K562 (cell line): ENCODE measurements at regions not wholly inside any gene's neighbourhood (a gene's known extent, or its start where the extent isn't known, plus 50 kb on each side); places are given as distances from the start of the nearest gene placed in this dataset.

ENCODE experiments used
- ATAC-seq: fragments of 200-7000 bp; cut with Tn5 transposase; 3 replicates; pipeline ENCODE4 v1.9.1; 2020; ENCODE audit warnings: moderate library complexity
- BruUV-seq: library from RNA; stranded (reverse); fragments of 400-500 nt; replicated peaks from 2 replicates; lab custom pipeline; 2021; lab: Mats Ljungman, UMichigan
- CTCF ChIA-PET: fragments of 300-600 bp; formaldehyde crosslinking; extraction: SDS; loops from one replicate; lab custom pipeline; 2021; ENCODE audit warnings: low intra/inter-chr PET ratio; lab: Yijun Ruan, JAX
- POLR2A ChIA-PET: fragments of 300-600, 350-650 bp; sonication (Branson Sonifier 250); formaldehyde crosslinking; extraction: SDS; loops from one replicate; lab custom pipeline; 2021; ENCODE audit warnings: antibody characterized with exemption, inconsistent platforms; lab: Yijun Ruan, JAX
- DNase-seq, 4 experiments: peaks; one replicate each; pipeline versions ENCODE4 v3.0.0 to v3.0.0-alpha.2; 2011 to 2018; ENCODE audit warnings: low spot score in 3 of 4, mixed read lengths in 3 of 4; ENCODE audit errors: extremely low read depth in 1 of 4
- FAIRE-seq: peaks from 2 replicates; lab custom pipeline; 2011; peaks lifted over from hg19 to GRCh38; lab: Jason Lieb, UNC
- H2AFZ ChIP-seq: 2 replicates; pipeline ENCODE4 v1.6.0; 2011; ENCODE audit warnings: low read depth, low read length, control low read depth, inconsistent platforms
- H3K27ac ChIP-seq: fragments of 200-600 bp; 3 replicates; pipeline ENCODE4 v1.8.0; 2011; ENCODE audit warnings: low read depth, mild to moderate bottlenecking, control low read depth, inconsistent platforms, low read length, moderate library complexity, mixed read lengths; ENCODE audit errors: extremely low read depth
- H3K27me3 ChIP-seq, 2 experiments: fragments of 300-600 bp in 1 of 2; 2 replicates in 1 of 2; 3 replicates in 1 of 2; pipeline versions ENCODE4 v1.6.0 to v1.8.0; 2011; ENCODE audit warnings: inconsistent platforms in 2 of 2, low read length in 2 of 2, mild to moderate bottlenecking in 1 of 2, mixed read lengths in 1 of 2, moderate library complexity in 1 of 2; ENCODE audit not compliant: control insufficient read depth in 2 of 2, insufficient read depth in 2 of 2
- H3K36me3 ChIP-seq: fragments of 300-600 bp; 3 replicates; pipeline ENCODE4 v1.8.0; 2011; ENCODE audit warnings: mild to moderate bottlenecking, low read length, inconsistent platforms; ENCODE audit not compliant: control insufficient read depth, insufficient read depth
- H3K4me1 ChIP-seq, 2 experiments: fragments of 200-600 bp in 1 of 2; replicated peaks in 1 of 2; 2 replicates in 1 of 2; 3 replicates in 1 of 2; pipeline versions ENCODE4 v1.5.1 to v1.8.0; 2011; ENCODE audit warnings: inconsistent platforms in 2 of 2, low read length in 2 of 2, mild to moderate bottlenecking in 1 of 2, mixed read lengths in 1 of 2, moderate library complexity in 1 of 2; ENCODE audit not compliant: control insufficient read depth in 2 of 2, insufficient read depth in 2 of 2
- H3K4me2 ChIP-seq: 2 replicates; pipeline ENCODE4 v1.6.1; 2011; ENCODE audit warnings: low read length, control low read depth, inconsistent platforms, mixed read lengths; ENCODE audit not compliant: insufficient read depth
- H3K4me3 ChIP-seq: fragments of 200-600 bp; sonication (generic), shearing (Covaris generic); 2 replicates; pipeline ENCODE4 v1.5.1; 2016; ENCODE audit warnings: control low read depth, inconsistent platforms
- H3K79me2 ChIP-seq: fragments of 200-600 bp; 3 replicates; pipeline ENCODE4 v1.8.0; 2011; ENCODE audit warnings: low read length, inconsistent platforms; ENCODE audit not compliant: control insufficient read depth, insufficient read depth
- H3K9ac ChIP-seq, 2 experiments: 2 replicates each; pipeline versions ENCODE4 v1.6.0 to v1.6.1; 2011; ENCODE audit warnings: low read depth in 2 of 2, low read length in 2 of 2, control low read depth in 1 of 2, inconsistent platforms in 1 of 2, mild to moderate bottlenecking in 1 of 2, mixed read lengths in 1 of 2; ENCODE audit not compliant: insufficient read depth in 1 of 2
- H3K9me1 ChIP-seq: one replicate; pipeline ENCODE4 v1.6.0; 2011; ENCODE audit warnings: inconsistent platforms, mild to moderate bottlenecking, low read length, moderate library complexity; ENCODE audit not compliant: control insufficient read depth, insufficient read depth
- H3K9me3 ChIP-seq: replicated peaks from 2 replicates; pipeline ENCODE4 v1.5.1; 2011; ENCODE audit warnings: low read depth, low read length, inconsistent platforms; ENCODE audit not compliant: control insufficient read depth, insufficient read depth
- H4K20me1 ChIP-seq: replicated peaks from 2 replicates; pipeline ENCODE4 v1.6.1; 2011; ENCODE audit warnings: low read length, inconsistent platforms, mixed read lengths; ENCODE audit not compliant: control insufficient read depth, insufficient read depth
- CBX1 ChIP-seq: sonication (generic); IDR thresholded peaks from 2 replicates; pipeline ENCODE4 v1.6.1; 2016; ENCODE audit warnings: antibody characterized with exemption, low read depth, mild to moderate bottlenecking
- GMEB1 ChIP-seq: fragments of 250-450 bp; sonication (Bioruptor Pico); IDR thresholded peaks from 2 replicates; pipeline ENCODE4 v1.4.0; 2020; ENCODE audit warnings: mild to moderate bottlenecking
- RBBP5 ChIP-seq: fragments of 200-600 bp; sonication (generic); IDR thresholded peaks from 2 replicates; pipeline ENCODE4 v1.6.1; 2012; ENCODE audit warnings: borderline replicate concordance, mild to moderate bottlenecking, low read length, control low read depth, inconsistent platforms; ENCODE audit not compliant: insufficient read depth, poor library complexity, severe bottlenecking
- ZNF699 ChIP-seq: fragments of 250-450 bp; sonication (Bioruptor Pico); IDR thresholded peaks from 2 replicates; pipeline ENCODE4 v1.8.0; 2021; ENCODE audit warnings: mild to moderate bottlenecking, moderate library complexity; ENCODE audit not compliant: insufficient replicate concordance
- WGBS: fragments of 100-300 bp; shearing (Covaris generic); methylation state at CpG from one replicate; pipeline ENCODE4 v1.1.6; 2016; ENCODE audit warnings: low coverage, mixed read lengths; ENCODE audit not compliant: insufficient coverage; ENCODE audit errors: missing lambda C conversion rate; 5-methylcytosine and 5-hydroxymethylcytosine counted together
- in situ Hi-C: fragments of 300-500 bp; cut with MboI; formaldehyde crosslinking; loops from 4 replicates; pipeline ENCODE4 v1.15.0; 2018; ENCODE audit warnings: inconsistent platforms, mixed read lengths
- intact Hi-C: fragments of 100-400 bp; cut with micrococcal nuclease; formaldehyde crosslinking; loops from 2 replicates; pipeline ENCODE4 v1.14.2; 2022
- TF ChIP-seq, protein P1 (sequence below): sonication (generic); formaldehyde crosslinking; IDR thresholded peaks from 2 replicates; pipeline ENCODE4 v1.9.0; 2022; ENCODE audit warnings: mild to moderate bottlenecking, missing genetic modification reagents

- TF ChIP-seq, protein P1, sequence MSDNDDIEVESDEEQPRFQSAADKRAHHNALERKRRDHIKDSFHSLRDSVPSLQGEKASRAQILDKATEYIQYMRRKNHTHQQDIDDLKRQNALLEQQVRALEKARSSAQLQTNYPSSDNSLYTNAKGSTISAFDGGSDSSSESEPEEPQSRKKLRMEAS (CRISPR knock-in tag): no peak
- TF ChIP-seq RBBP5: no peak
- no peak for TF ChIP-seq GMEB1 (CRISPR knock-in tag)
- TF ChIP-seq CBX1: no peak
- no peak for TF ChIP-seq ZNF699 (CRISPR knock-in tag)
- TF ChIP-seq, all 486 proteins: peak for 0
- Histone ChIP-seq H3K4me2 (no peak overlapping the region), H3K9me3 (no peaks in the 10 kb centered on the region), H3K4me3 (no peak overlapping the region), H3K9me1 (no peaks in the 10 kb centered on the region), H3K9ac (no peak overlapping the region), H3K27me3 (peaks cover 0 to 2% of the 10 kb centered on the region in 2 experiments; a peak in 3 of 5 replicates), H3K4me1 (no peaks in the 10 kb centered on the region), H3K27ac (no peak overlapping the region), H2AFZ (no peak overlapping the region), H4K20me1 (no peaks in the 10 kb centered on the region), H3K79me2 (no peaks in the 10 kb centered on the region), H3K36me3 (no peaks in the 10 kb centered on the region)
- ATAC-seq (no peak), FAIRE-seq (no peak), DNase-seq (no peak)
- 0% methylated on average over 2 of the region's 2 CpGs for WGBS
- BruUV-seq: no TSS peak
- CTCF ChIA-PET: no interaction called here
- in situ Hi-C loops: no loop called here
- POLR2A ChIA-PET: no interaction called here
- intact Hi-C loops: no loop called here
Observed at GRCh38 chr2:15852811-15853210, 87.5 kb upstream of the MYCN start.
